SK-N-SH (cell line): ENCODE measurements at regions not wholly inside any gene's neighbourhood (a gene's known extent, or its start where the extent isn't known, plus 50 kb on each side); places are given as distances from the start of the nearest gene placed in this dataset.

Source experiments
- CTCF ChIP-seq: fragments of 200-600 bp; sonication (generic); IDR thresholded peaks from 2 replicates; pipeline ENCODE4 v1.6.1; 2017; ENCODE audit warnings: antibody characterized with exemption, mild to moderate bottlenecking, moderate library complexity
- POLR2AphosphoS5 ChIP-seq: IDR thresholded peaks from 2 replicates; pipeline ENCODE4 v1.6.1; 2012; ENCODE audit warnings: low read depth, low read length
- RFX5 ChIP-seq: IDR thresholded peaks from 2 replicates; pipeline ENCODE4 v1.6.1; 2012; ENCODE audit warnings: mild to moderate bottlenecking, improper control_type of control experiment, low read length

- no peak for TF ChIP-seq CTCF
- TF ChIP-seq POLR2AphosphoS5, result no peak
- no peak for TF ChIP-seq RFX5
Observed at GRCh38 chr11:79637219-79637618, 196.4 kb upstream of the TENM4 start.
